NCI-H345 (cell line): ENCODE measurements at regions not wholly inside any gene's neighbourhood (a gene's known extent, or its start where the extent isn't known, plus 50 kb on each side); places are given as distances from the start of the nearest gene placed in this dataset.

Experiments
- DNase-seq: peaks from one replicate; lab custom pipeline; 2025; lab: John Stamatoyannopoulos, UW

- no peak for DNase-seq
Measured at GRCh38 chr13:97135883-97136282, 86.2 kb upstream of the MBNL2 start.

GRCh38 chr13:97136418-97136817 is 85.7 kb upstream of the MBNL2 start:
- no peak for DNase-seq

GRCh38 chr13:97139691-97140090 is 82.4 kb upstream of the MBNL2 start:
- DNase-seq = no peak

DNA sequence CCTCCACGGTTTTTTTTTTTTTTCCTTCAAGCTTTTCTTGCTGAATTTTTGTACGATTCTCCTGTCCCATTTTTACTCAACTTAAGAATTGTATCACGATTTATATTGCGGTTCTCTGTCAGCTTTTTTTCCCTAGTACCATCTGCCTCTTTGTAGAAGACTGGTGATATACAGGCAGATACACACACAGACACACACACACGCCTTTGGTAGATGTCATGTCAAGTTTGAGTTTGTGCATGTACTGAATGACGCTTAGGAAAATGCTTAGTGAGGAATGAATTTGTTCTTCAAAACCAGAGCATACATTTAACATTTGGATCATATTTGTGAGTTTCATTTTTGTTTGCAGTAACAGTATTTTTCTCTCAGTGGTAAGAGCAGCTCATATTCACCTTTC is 82.0 kb upstream of the MBNL2 start:
- DNase-seq = no peak

- DNase-seq = no peak
Measured at GRCh38 chr13:97140611-97141010, 81.5 kb upstream of the MBNL2 start.

DNA sequence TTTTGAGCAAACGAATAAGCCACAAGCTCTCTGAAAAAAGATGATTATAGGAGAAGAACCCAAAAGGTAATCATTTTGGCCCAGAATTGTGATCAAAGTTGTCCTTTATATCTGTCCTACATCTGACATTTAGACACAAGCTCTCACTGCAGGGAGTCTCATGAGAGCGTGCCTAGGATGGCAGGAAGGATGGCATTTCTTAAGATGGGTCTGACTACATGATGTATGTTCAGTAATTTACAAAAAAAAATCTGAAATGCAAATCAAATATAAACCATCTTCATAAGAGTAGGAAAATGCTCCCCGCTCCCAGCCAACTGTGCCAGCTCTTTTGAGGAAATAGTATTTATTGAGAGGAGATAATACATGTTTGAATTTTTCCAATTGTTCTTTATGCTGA is 81.0 kb upstream of the MBNL2 start:
- DNase-seq = no peak

GRCh38 chr13:97141564-97142005 is 80.5 kb upstream of the MBNL2 start:
- peak; percentile 79 for DNase-seq

DNA sequence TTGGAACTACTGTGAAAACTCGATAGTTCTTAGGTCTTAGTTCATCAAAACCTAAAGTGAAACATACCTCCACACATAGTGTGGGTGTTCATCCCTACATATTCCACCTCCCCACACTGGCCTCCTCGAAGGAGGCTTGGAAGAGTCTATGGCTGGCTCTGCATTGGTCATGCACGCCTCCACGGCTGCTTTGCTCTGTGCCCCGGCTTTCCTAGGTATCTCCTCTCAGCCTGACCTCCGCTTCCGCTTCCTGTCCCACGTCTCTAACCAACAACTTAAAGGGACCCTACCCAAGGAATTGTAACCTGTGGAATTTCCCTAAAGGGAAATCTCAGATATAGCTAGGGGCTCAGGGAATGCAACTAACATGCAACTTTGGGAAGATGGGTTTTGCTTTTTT is 79.7 kb upstream of the MBNL2 start:
- no peak for DNase-seq

DNA sequence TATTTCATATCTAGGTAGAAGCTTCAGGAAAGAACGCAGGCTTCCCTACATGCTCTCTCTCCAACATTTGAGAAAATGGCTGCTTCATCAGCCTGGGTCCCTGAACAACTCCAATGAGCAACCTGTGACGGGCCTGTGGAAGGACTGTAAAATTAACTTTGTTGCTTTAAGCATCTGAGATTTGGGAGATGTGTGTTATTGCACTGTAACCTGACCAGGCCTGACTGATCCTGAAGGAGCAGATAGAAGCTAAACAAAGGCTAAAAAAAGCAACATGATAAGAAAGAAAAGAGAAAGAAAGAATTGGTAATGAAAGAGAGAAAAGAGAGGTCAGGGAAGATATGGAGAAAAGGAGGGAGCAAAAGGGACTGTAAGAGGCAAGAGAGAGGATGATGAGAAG is 77.1 kb upstream of the MBNL2 start:
- no peak for DNase-seq

GRCh38 chr13:97148894-97149293 is 73.2 kb upstream of the MBNL2 start:
- no peak for DNase-seq

GRCh38 chr13:97160421-97160820 is 61.7 kb upstream of the MBNL2 start:
- DNase-seq = no peak

- DNase-seq = no peak
Measured at GRCh38 chr13:97161582-97162231, 60.4 kb upstream of the MBNL2 start.

GRCh38 chr13:97165502-97166425 is 56.4 kb upstream of the MBNL2 start:
- peak; percentile 64 for DNase-seq

- DNase-seq = no peak
Measured at GRCh38 chr13:97171136-97171535, 51.0 kb upstream of the MBNL2 start.
